HUES6 (cell line): ENCODE measurements at regions not wholly inside any gene's neighbourhood (a gene's known extent, or its start where the extent isn't known, plus 50 kb on each side); places are given as distances from the start of the nearest gene placed in this dataset.

Experiments used
- H3K27ac ChIP-seq: 2 replicates; pipeline ENCODE4 v1.7.0; 2013; ENCODE audit warnings: low read depth, mild to moderate bottlenecking, low read length, inconsistent platforms
- H3K27me3 ChIP-seq: 2 replicates; pipeline ENCODE4 v1.6.1; 2013; ENCODE audit warnings: low read length; ENCODE audit not compliant: control insufficient read depth, insufficient read depth
- H3K36me3 ChIP-seq: 2 replicates; pipeline ENCODE4 v1.6.1; 2013; ENCODE audit warnings: low read length; ENCODE audit not compliant: control insufficient read depth, insufficient read depth
- H3K4me1 ChIP-seq: 2 replicates; pipeline ENCODE4 v1.6.1; 2013; ENCODE audit warnings: low read length; ENCODE audit not compliant: control insufficient read depth, insufficient read depth
- H3K4me3 ChIP-seq: 2 replicates; pipeline ENCODE4 v1.5.1; 2013; ENCODE audit warnings: low read depth, low read length
- H3K9ac ChIP-seq: one replicate; pipeline ENCODE4 v1.6.1; 2013; ENCODE audit warnings: mild to moderate bottlenecking, low read length
- H3K9me3 ChIP-seq: 2 replicates; pipeline ENCODE4 v1.6.1; 2013; ENCODE audit warnings: low read depth, low read length; ENCODE audit not compliant: control insufficient read depth, insufficient read depth

DNA sequence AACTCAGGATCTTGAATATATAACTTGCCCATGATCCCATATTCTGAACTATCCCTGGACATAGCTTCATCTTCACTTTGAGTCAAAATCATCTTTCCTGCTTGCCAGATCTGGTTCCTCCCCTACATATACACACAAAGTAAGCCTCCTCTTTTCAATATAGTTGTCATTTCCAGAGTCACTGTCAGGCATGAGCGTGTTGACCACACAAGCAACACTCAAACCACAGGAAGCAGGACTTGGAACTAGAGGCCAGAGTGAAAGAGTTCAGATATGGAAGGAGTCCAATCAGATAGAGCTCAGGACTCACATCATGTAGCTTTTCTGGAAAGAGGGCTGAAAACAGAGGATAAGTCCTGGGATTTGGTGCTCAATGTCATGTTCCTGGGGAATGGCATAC lies 1140.6 kb downstream of the BCL11B start:
- Histone ChIP-seq H3K36me3 (no peaks in the 10 kb centered on the region), H3K9me3 (no peaks in the 10 kb centered on the region), H3K9ac (no peak overlapping the region), H3K4me3 (no peak overlapping the region), H3K27me3 (no peaks in the 10 kb centered on the region), H3K4me1 (no peaks in the 10 kb centered on the region; the same call in 1 of the 2 replicates), H3K27ac (no peak overlapping the region)

DNA sequence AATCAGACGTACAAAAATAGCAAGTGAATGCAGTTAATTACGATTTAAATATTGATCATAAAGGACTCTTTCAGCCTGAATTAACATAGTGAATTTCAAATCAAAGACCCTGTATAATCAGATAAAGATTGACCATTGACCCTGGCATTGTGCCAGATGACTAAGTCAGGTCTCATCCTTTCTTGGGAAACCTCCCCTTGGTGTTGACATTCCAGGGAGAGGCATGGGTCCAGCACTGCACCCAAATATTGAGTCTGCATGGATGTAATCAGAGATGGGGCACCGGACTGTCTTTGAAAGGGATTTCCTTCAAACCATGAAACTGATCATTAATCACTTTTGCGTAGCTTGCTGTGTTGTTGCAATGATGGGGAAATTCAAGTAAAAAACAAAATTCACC lies 1138.2 kb downstream of the BCL11B start:
- Histone ChIP-seq H3K27ac (no peak overlapping the region), H3K4me1 (peaks cover 16% of the 10 kb centered on the region), H3K9me3 (no peaks in the 10 kb centered on the region), H3K4me3 (no peak overlapping the region), H3K9ac (no peak overlapping the region), H3K36me3 (no peaks in the 10 kb centered on the region), H3K27me3 (no peaks in the 10 kb centered on the region)

DNA sequence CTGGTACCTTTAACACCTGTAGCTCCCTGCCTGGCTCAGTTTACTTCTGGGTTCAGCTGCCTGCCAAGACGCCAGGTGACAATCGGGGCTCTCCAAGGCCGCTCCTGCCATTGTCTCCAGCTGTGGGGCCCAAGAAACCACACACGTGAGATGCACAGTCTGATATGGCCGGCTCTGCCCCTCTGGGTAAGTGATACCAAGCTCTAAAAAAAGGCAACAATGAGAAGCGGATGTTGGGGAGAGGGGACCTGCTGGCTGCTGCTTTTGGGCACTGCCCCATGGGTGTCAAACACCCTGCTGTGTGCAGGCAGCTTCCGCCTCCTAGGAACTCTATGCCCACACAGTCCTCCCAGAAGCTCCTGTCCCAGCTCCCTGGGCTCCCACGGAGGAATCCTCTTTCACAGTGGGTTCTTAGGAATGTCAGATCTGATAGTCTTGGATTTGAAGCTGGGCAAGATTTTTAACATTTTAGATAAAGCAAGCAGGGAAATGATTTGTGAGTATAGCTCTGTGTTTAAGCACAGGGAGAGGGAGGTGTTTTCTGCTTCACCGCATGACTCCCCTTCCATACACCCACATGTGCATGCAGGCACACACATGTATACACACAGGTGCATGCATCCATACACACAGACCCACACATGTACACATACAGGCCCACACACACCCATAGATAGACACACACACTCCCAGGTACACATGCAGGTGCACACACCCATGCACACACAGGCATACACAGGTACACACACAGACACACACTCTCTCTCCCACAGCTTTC lies 1135.8 kb downstream of the BCL11B start:
- Histone ChIP-seq H3K27ac (no peak overlapping the region), H3K4me3 (no peak overlapping the region), H3K4me1 (peaks cover 16% of the 10 kb centered on the region), H3K9me3 (no peaks in the 10 kb centered on the region), H3K36me3 (no peaks in the 10 kb centered on the region), H3K27me3 (no peaks in the 10 kb centered on the region), H3K9ac (no peak overlapping the region)

DNA sequence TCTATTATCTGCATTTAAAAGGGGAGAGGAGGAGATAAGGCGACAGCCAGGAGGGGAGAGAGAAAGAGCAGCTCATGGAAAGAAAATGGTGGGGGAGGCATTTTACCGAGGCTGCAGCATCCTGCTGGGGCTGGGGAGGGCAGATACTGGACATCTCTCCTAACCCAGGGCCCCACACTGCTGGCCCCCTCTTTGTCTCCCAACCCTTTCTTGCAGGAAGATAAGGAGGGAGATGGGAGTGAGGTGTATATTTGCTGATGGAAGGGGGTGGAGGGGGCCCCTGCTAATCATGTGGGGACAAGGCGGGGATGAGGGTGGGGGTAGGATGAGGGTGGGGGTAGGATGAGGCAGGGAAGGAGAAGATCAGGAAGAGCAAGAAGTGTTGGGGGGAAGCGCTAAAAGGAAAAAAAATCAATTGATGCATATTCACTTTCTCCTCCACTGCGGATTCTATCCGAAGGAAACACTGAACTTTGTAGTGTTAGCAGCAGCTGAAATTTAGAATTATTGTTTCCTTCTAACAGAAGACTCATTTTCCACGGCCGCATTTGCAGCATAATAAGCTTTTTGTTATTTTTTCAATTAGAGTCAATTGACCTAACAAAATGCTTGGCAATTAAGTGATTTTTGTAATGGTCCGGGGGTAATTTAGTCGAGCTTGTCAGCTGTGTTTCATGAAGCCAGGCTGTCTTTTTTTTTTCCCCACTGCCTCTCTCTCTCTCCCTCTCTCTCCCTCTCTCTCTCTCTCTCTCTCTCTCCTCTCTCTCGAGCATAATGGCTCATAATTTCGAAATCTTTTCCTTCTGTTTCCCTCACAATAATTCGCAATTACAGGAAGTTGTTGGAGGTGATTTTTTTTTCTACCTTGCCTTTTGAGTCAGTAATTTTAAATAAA lies 1134.6 kb downstream of the BCL11B start:
- no peaks in the 10 kb centered on the region for H3K9me3 ChIP-seq
- peaks cover 16% of the 10 kb centered on the region for H3K4me1 ChIP-seq
- H3K4me3 ChIP-seq, result no peak overlapping the region
- H3K9ac ChIP-seq, result no peak overlapping the region
- H3K27me3 ChIP-seq, result no peaks in the 10 kb centered on the region
- no peak overlapping the region for H3K27ac ChIP-seq
- H3K36me3 ChIP-seq, result no peaks in the 10 kb centered on the region

DNA sequence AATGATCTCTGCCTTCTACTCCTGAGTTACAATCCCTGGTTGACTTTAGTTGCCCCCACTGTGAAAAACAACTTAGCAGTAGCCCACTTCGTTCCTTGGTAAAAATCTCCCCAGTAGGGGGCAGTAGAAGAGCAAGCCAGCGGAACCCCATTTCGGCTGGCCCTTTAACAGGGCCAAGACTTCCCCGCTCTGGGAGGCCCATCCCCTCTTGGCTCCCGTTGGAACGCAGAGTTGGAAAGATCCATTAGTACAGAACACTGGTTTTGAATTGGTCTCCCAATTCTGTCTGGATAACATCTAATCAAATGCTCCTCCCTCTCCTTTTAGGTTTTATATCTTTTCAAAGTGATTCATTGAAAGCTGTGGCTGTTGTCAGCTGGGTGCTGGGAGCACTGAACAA lies 1133.3 kb downstream of the BCL11B start:
- H3K9me3 ChIP-seq, result no peaks in the 10 kb centered on the region
- no peaks in the 10 kb centered on the region for H3K27me3 ChIP-seq
- no peaks in the 10 kb centered on the region for H3K36me3 ChIP-seq
- H3K9ac ChIP-seq, result no peak overlapping the region
- H3K27ac ChIP-seq, result no peak overlapping the region
- H3K4me1 ChIP-seq, result peaks cover 16% of the 10 kb centered on the region
- H3K4me3 ChIP-seq, result no peak overlapping the region

DNA sequence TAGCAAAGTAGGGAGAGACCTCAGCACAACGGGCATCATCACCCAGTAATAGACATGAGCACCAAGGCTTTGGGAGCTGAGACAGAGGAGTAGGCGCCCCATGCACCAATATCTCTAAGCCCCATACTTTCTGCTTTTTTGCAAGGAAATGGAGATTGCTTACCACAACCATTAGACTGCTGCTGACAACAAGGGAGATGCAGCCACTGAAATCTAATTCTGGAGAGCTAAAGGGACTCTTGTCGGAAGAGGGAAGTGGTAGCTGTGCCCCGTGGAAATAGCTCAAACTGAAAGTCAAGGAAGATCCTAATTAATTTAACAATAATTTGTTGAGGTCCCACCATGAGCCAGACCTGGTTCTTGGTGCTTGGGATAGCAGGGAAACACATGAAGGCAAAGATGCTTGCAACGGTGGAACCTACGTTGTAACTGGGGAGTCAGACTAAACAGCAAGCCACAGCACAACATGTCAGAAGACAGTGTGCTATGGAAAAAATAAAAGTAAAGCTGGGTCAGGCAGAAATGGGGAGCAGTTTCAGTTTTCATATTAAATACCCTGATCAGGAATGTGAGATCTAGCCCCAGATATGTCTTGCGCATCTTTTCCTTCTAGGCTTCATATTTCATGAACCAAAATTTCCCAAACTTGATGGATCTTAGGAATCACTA lies 1131.0 kb downstream of the BCL11B start:
- Histone ChIP-seq H3K36me3 (no peaks in the 10 kb centered on the region), H3K27ac (no peak overlapping the region), H3K27me3 (no peaks in the 10 kb centered on the region), H3K9me3 (no peaks in the 10 kb centered on the region), H3K4me1 (peaks cover 16% of the 10 kb centered on the region), H3K9ac (no peak overlapping the region), H3K4me3 (no peak overlapping the region)

DNA sequence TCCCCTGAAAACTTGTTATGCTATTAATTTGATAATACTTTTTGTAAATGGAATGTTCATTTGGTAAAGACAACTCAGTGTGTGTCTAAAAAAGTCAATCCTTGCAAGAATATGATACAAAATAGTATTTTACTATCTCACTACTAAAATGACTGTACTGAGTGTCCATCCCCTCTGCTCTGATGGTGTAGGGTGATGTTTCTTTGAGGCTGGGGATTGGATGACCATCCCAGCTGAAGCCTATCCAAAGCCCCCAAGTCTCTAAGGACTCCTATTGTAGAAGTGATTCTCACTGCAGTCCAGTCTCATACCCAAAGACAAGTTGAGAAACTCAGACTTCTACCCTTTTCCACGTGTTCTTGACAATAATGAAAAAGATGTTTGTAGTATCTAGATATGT lies 1128.4 kb downstream of the BCL11B start:
- Histone ChIP-seq H3K27me3 (no peaks in the 10 kb centered on the region), H3K36me3 (no peaks in the 10 kb centered on the region)

DNA sequence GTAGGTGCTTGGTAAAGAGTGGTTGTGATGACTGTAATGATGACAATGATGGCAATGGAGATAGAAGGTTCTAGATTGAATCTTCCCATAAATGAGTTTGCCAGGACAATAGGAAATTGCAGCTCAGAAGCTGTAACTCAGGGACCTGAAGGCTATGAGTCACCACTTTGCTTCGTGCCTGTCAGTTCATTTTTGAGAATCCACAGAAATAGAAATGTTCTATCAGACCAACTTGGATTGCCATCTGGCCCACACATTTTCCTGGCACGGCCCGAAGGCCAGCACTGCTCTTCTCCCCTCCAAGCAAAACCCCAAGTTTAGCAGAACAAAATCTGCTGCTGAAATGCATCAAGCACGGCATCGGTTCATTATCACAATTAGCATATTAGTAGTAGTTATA lies 1127.0 kb downstream of the BCL11B start:
- Histone ChIP-seq H3K36me3 (no peaks in the 10 kb centered on the region), H3K9me3 (no peaks in the 10 kb centered on the region), H3K4me3 (no peak overlapping the region), H3K27ac (no peak overlapping the region), H3K9ac (no peak overlapping the region), H3K27me3 (no peaks in the 10 kb centered on the region), H3K4me1 (no peaks in the 10 kb centered on the region)

More for the DNA sequence above, 1128.4 kb downstream of the BCL11B start:
- Histone ChIP-seq H3K9me3 (no peaks in the 10 kb centered on the region), H3K4me3 (no peak overlapping the region), H3K4me1 (no peaks in the 10 kb centered on the region), H3K27ac (no peak overlapping the region), H3K9ac (no peak overlapping the region)

DNA sequence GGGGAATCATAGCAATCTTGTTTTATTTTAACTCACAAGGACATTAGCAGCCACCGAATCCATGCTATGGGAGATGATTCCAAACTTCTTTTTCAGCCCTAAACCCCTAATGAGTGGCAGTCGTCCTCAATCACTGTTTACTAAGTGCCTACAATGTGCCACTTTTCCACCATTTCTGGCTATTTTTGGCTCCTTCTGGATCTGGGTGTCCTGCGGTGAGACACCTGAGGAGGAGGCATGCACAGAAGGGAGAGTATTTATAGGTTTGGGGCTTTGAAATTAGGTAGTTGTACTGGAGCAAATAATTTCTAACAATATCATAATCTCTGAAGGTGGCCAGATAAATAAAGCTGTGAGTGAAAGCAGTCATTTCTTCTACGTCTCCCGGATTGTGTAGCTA lies 1125.6 kb downstream of the BCL11B start:
- Histone ChIP-seq H3K27me3 (no peaks in the 10 kb centered on the region), H3K9me3 (no peaks in the 10 kb centered on the region), H3K36me3 (no peaks in the 10 kb centered on the region), H3K4me1 (no peaks in the 10 kb centered on the region), H3K4me3 (no peak overlapping the region), H3K27ac (no peak overlapping the region), H3K9ac (no peak overlapping the region)

DNA sequence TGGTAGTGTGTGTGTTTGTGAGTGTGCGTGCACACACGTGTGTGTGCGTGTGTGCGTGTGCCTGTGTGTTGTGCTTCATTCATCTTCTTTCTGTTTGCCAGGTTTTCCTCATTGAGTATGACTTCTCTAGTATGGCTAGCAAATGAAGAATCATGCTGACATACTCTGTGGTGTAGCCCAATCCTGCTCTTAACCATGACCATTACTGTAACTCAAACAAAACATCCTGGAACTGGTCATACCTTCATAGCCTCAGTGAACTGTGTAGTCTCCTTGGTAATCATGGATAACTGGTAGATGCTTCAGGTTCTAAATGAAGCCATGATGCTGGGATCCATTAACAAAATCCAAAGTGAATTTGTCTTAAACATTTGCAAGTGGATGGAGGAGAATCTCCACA lies 1117.7 kb downstream of the BCL11B start:
- H3K27ac ChIP-seq, result no peak overlapping the region
- H3K4me3 ChIP-seq, result no peak overlapping the region
- H3K9me3 ChIP-seq, result no peaks in the 10 kb centered on the region
- H3K27me3 ChIP-seq, result no peaks in the 10 kb centered on the region
- no peak overlapping the region for H3K9ac ChIP-seq
- no peaks in the 10 kb centered on the region for H3K36me3 ChIP-seq
- no peaks in the 10 kb centered on the region for H3K4me1 ChIP-seq

DNA sequence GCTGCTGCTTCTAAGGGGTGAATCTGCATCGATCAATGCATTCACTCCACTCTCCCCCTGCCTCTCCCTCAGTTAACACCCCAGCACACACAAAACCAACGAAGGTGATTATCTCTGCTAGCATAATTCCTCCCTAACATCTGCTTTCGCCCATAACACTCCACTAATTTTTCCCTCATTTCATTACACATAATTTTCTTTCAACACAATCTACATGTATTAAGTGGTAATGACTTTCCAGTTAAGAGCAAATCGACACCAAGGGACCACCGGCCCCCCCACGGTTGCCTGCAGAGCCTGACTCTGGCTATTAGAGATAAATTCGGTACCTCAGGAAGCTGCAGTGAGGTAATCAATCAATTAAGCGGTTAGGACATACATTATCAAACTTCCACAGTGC lies 1115.6 kb downstream of the BCL11B start:
- no peak overlapping the region for H3K4me3 ChIP-seq
- H3K9me3 ChIP-seq, result no peaks in the 10 kb centered on the region
- H3K27me3 ChIP-seq, result no peaks in the 10 kb centered on the region
- no peaks in the 10 kb centered on the region for H3K4me1 ChIP-seq
- no peak overlapping the region for H3K27ac ChIP-seq
- no peak overlapping the region for H3K9ac ChIP-seq
- no peaks in the 10 kb centered on the region for H3K36me3 ChIP-seq
